GM23338 (cell line): ENCODE measurements at regions not wholly inside any gene's neighbourhood (a gene's known extent, or its start where the extent isn't known, plus 50 kb on each side); places are given as distances from the start of the nearest gene placed in this dataset.

Experiments used
- ATAC-seq: fragments of 200-7000 bp; cut with Tn5 transposase; 3 replicates; pipeline ENCODE4 v1.9.1; 2020
- DNase-seq: peaks from one replicate; pipeline ENCODE4 v3.0.0-alpha.2; 2015; ENCODE audit warnings: low spot score
- H2AFZ ChIP-seq: fragments of 200-600 bp; sonication (generic); 2 replicates; pipeline ENCODE4 v1.8.0; 2016; ENCODE audit warnings: antibody characterized with exemption, mild to moderate bottlenecking, moderate library complexity
- H3F3A ChIP-seq: fragments of 200-600 bp; sonication (generic); replicated peaks from 2 replicates; pipeline ENCODE4 v1.8.0; 2017; ENCODE audit warnings: antibody characterized with exemption, mixed run types, low read depth
- H3K27ac ChIP-seq: fragments of 200-600 bp; sonication (generic); 2 replicates; pipeline ENCODE4 v1.6.1; 2016; ENCODE audit warnings: low read depth
- H3K27me3 ChIP-seq: fragments of 200-600 bp; sonication (generic); 2 replicates; pipeline ENCODE4 v1.8.0; 2016; ENCODE audit warnings: mild to moderate bottlenecking, mixed run types, moderate library complexity; ENCODE audit not compliant: insufficient read depth
- H3K36me3 ChIP-seq: fragments of 200-600 bp; sonication (generic); 2 replicates; pipeline ENCODE4 v1.8.0; 2016; ENCODE audit warnings: mild to moderate bottlenecking; ENCODE audit not compliant: insufficient read depth
- H3K4me1 ChIP-seq: fragments of 200-600 bp; sonication (generic); 2 replicates; pipeline ENCODE4 v1.8.0; 2016; ENCODE audit warnings: mild to moderate bottlenecking, moderate library complexity; ENCODE audit not compliant: insufficient read depth
- H3K4me2 ChIP-seq: fragments of 200-600 bp; sonication (generic); 2 replicates; pipeline ENCODE4 v1.7.1; 2017; ENCODE audit warnings: mixed run types
- H3K4me3 ChIP-seq: fragments of 200-600 bp; sonication (generic); 2 replicates; pipeline ENCODE4 v1.6.1; 2016; ENCODE audit warnings: mixed run types
- H3K79me2 ChIP-seq: fragments of 200-600 bp; sonication (generic); replicated peaks from 2 replicates; pipeline ENCODE4 v1.8.0; 2017; ENCODE audit warnings: mild to moderate bottlenecking; ENCODE audit not compliant: insufficient read depth
- H3K9me2 ChIP-seq: fragments of 200-600 bp; sonication (generic); 2 replicates; pipeline ENCODE4 v1.8.0; 2017; ENCODE audit not compliant: insufficient read depth
- H4K20me1 ChIP-seq: fragments of 200-600 bp; sonication (generic); replicated peaks from 2 replicates; pipeline ENCODE4 v1.8.0; 2017; ENCODE audit warnings: mild to moderate bottlenecking; ENCODE audit not compliant: insufficient read depth
- H3K27ac Mint-ChIP-seq: 2 replicates; pipeline ENCODE4 v1.8.0; 2020; ENCODE audit warnings: inconsistent platforms, mild to moderate bottlenecking, moderate library complexity, mixed read lengths
- H3K27me3 Mint-ChIP-seq: 3 replicates; pipeline ENCODE4 v1.8.0; 2022; ENCODE audit warnings: low read depth, mild to moderate bottlenecking, moderate library complexity, mixed read lengths, inconsistent platforms; ENCODE audit not compliant: insufficient read depth, poor library complexity
- H3K36me3 Mint-ChIP-seq: 3 replicates; pipeline ENCODE4 v1.8.0; 2021; ENCODE audit warnings: low read depth, mild to moderate bottlenecking, inconsistent platforms, moderate library complexity, mixed read lengths
- H3K4me1 Mint-ChIP-seq: 3 replicates; pipeline ENCODE4 v1.8.0; 2020; ENCODE audit warnings: mild to moderate bottlenecking, inconsistent platforms, mixed read lengths
- H3K4me3 Mint-ChIP-seq: 3 replicates; pipeline ENCODE4 v1.8.0; 2021; ENCODE audit warnings: moderate library complexity, mild to moderate bottlenecking, inconsistent platforms, mixed read lengths
- H3K9me3 Mint-ChIP-seq: 3 replicates; pipeline ENCODE4 v1.8.0; 2020; ENCODE audit warnings: moderate library complexity, mild to moderate bottlenecking, inconsistent platforms, mixed read lengths
- CREB1 ChIP-seq: fragments of 250-450 bp; sonication (Bioruptor Pico); IDR thresholded peaks from 2 replicates; pipeline ENCODE4 v1.5.0; 2020; ENCODE audit warnings: low read depth, mild to moderate bottlenecking, moderate library complexity
- EZH2 ChIP-seq: fragments of 200-600 bp; sonication (generic); IDR thresholded peaks from one replicate; pipeline ENCODE4 v1.8.0; 2017; ENCODE audit warnings: antibody characterized with exemption, mild to moderate bottlenecking, low read depth; ENCODE audit not compliant: unreplicated experiment
- EZH2phosphoT487 ChIP-seq: fragments of 200-600 bp; sonication (generic); IDR thresholded peaks from one replicate; pipeline ENCODE4 v1.8.1; 2018; ENCODE audit warnings: antibody characterized with exemption; ENCODE audit not compliant: unreplicated experiment
- JUNB ChIP-seq: IDR thresholded peaks from one replicate; pipeline ENCODE4 v1.6.1; 2016; ENCODE audit warnings: antibody characterized with exemption; ENCODE audit not compliant: unreplicated experiment
- NANOG ChIP-seq: IDR thresholded peaks from 2 replicates; pipeline ENCODE4 v1.6.1; 2016; ENCODE audit warnings: antibody characterized with exemption, borderline replicate concordance
- POLR2AphosphoS5 ChIP-seq: IDR thresholded peaks from 2 replicates; pipeline ENCODE4 v1.6.1; 2016; ENCODE audit warnings: antibody characterized with exemption, low read depth
- STAT1 ChIP-seq: IDR thresholded peaks from one replicate; pipeline ENCODE4 v1.6.1; 2016; ENCODE audit warnings: antibody characterized with exemption; ENCODE audit not compliant: unreplicated experiment
- ZNF331 ChIP-seq: fragments of 250-450 bp; sonication (Bioruptor Pico); IDR thresholded peaks from 2 replicates; pipeline ENCODE4 v1.5.0; 2020; ENCODE audit warnings: low read depth, mild to moderate bottlenecking, moderate library complexity
- TF ChIP-seq, protein P1 (sequence below): fragments of 250-450 bp; sonication (Bioruptor Pico); IDR thresholded peaks from 2 replicates; pipeline ENCODE4 v1.5.0; 2020; ENCODE audit warnings: mild to moderate bottlenecking, moderate library complexity
- TF ChIP-seq, protein P2 (sequence below): IDR thresholded peaks from 2 replicates; pipeline ENCODE4 v1.6.1; 2016; ENCODE audit warnings: antibody characterized with exemption

DNA sequence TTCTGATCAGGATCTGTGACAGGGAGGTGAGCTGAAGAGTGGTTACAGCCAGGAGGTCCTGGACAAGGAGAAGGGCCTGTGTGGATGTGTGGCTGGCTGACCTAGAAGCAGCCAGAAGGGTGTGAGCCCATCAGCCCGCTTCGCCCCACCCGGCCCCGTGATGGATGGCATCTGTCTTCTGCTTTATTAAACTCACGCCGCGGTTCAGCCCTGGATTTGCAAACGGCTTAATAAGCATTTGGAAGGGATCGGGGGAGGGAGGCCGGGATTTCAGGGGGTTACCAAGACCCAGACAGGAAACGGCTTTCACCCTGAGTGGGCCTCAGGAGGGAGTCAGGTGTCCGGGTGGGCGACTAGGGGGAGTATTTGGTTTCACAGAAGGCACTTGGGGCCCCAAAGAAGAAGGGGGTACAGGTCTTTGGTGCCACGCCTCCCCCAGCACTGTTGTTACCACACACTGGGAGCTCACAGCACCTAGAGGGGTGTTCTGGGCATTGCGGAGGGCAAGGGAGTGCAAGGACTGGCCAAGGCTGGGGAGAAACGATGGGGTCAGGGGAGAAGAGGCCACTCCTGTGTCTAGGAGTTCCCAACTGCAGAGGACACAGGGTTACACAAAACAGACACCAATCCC is 53.8 kb upstream of the FOXP4 start:
- Histone ChIP-seq H3K4me1 (peaks cover 60% of the 10 kb centered on the region), H4K20me1 (no peaks in the 10 kb centered on the region), H3K36me3 (no peaks in the 10 kb centered on the region), H3K27ac (no peak overlapping the region), H3F3A (0 out of 2 replicates have a peak, but pooled peaks cover 8% of the 10 kb centered on the region), H2AFZ (peak overlapping the region; percentile 63), H3K79me2 (no peaks in the 10 kb centered on the region), H3K4me2 (peak overlapping the region; percentile 74), H3K27me3 (peaks cover 73% of the 10 kb centered on the region), H3K4me3 (peak overlapping the region; percentile 30; the same call in 1 of the 2 replicates), H3K9me2 (no peaks in the 10 kb centered on the region)
- no peaks in the 10 kb centered on the region for H3K9me3 Mint-ChIP-seq
- H3K36me3 Mint-ChIP-seq: no peaks in the 10 kb centered on the region
- DNase-seq (peak; percentile 47), ATAC-seq (no peak)
- TF ChIP-seq NANOG: no peak
- no peak for TF ChIP-seq CREB1 (CRISPR knock-in tag)
- no peak for TF ChIP-seq EZH2phosphoT487
- peaks cover 40% of the 10 kb centered on the region for H3K27me3 Mint-ChIP-seq
- H3K27ac Mint-ChIP-seq: no peak overlapping the region
- peaks cover 60% of the 10 kb centered on the region for H3K4me1 Mint-ChIP-seq
- peak overlapping the region; percentile 34; the same call in 2 of the 3 replicates for H3K4me3 Mint-ChIP-seq

DNA sequence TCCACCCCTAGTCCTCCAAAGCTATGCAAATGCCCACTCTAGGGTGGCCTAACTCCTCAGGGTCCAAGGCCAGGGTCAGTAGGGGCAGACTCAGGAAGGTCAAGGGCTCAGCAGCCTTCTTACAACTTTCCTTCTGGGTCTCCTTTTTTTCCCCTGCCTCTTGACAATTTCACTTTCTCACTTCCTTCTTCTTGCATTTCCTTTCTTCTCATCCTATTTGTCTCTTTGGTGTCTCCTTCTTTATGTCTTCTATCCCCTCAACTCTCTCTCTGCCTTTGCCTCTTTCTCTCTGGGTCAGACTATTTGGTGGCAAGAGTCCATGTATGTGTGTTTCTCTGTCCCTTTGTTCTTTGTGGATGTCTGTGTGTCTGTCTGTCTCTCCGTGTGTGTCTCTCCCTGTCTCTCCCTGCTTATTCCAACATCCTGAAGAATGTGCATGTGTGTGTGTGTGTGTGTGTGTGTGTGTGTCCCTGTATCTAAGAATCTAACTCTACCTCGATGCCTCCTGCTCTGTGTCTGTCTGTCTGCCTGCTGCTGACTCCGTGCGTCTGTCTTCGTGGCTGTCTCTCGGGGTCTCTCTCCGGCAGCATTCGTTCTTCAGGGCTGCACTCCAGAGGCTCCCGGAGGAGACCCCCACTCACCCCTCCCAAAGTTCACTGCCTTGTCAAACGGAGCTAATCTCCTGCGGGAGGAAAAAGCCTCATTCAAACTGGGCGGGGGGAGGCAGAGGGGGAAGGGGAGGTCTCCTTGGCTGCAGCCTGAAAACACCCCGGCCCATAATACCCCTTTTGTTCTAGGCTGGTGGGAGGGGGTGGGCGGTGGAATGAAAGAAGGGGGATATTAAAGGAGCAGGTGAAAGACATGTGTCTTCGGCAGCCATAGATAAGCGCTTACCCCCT is 51.7 kb upstream of the FOXP4 start:
- DNase-seq (peak; percentile 31), ATAC-seq (peak; percentile 71)
- Histone ChIP-seq H3K27me3 (peaks cover 89% of the 10 kb centered on the region), H2AFZ (no peak overlapping the region), H3K9me2 (no peaks in the 10 kb centered on the region), H3K27ac (no peak overlapping the region), H3K36me3 (no peaks in the 10 kb centered on the region), H3K4me1 (peaks cover 43% of the 10 kb centered on the region), H4K20me1 (no peaks in the 10 kb centered on the region), H3K4me2 (peak overlapping the region; percentile 74), H3K79me2 (no peaks in the 10 kb centered on the region), H3F3A (0 out of 2 replicates have a peak, but pooled peaks cover 2% of the 10 kb centered on the region), H3K4me3 (peak overlapping the region; percentile 44; the same call in 1 of the 2 replicates)
- H3K9me3 Mint-ChIP-seq: no peaks in the 10 kb centered on the region
- peaks cover 42% of the 10 kb centered on the region for H3K4me1 Mint-ChIP-seq
- no peak overlapping the region for H3K27ac Mint-ChIP-seq
- H3K36me3 Mint-ChIP-seq: no peaks in the 10 kb centered on the region
- H3K27me3 Mint-ChIP-seq: peaks cover 37% of the 10 kb centered on the region
- peak overlapping the region; percentile 3; the same call in 2 of the 3 replicates for H3K4me3 Mint-ChIP-seq
- TF ChIP-seq STAT1: no peak
- no peak for TF ChIP-seq JUNB
- TF ChIP-seq, protein P1, sequence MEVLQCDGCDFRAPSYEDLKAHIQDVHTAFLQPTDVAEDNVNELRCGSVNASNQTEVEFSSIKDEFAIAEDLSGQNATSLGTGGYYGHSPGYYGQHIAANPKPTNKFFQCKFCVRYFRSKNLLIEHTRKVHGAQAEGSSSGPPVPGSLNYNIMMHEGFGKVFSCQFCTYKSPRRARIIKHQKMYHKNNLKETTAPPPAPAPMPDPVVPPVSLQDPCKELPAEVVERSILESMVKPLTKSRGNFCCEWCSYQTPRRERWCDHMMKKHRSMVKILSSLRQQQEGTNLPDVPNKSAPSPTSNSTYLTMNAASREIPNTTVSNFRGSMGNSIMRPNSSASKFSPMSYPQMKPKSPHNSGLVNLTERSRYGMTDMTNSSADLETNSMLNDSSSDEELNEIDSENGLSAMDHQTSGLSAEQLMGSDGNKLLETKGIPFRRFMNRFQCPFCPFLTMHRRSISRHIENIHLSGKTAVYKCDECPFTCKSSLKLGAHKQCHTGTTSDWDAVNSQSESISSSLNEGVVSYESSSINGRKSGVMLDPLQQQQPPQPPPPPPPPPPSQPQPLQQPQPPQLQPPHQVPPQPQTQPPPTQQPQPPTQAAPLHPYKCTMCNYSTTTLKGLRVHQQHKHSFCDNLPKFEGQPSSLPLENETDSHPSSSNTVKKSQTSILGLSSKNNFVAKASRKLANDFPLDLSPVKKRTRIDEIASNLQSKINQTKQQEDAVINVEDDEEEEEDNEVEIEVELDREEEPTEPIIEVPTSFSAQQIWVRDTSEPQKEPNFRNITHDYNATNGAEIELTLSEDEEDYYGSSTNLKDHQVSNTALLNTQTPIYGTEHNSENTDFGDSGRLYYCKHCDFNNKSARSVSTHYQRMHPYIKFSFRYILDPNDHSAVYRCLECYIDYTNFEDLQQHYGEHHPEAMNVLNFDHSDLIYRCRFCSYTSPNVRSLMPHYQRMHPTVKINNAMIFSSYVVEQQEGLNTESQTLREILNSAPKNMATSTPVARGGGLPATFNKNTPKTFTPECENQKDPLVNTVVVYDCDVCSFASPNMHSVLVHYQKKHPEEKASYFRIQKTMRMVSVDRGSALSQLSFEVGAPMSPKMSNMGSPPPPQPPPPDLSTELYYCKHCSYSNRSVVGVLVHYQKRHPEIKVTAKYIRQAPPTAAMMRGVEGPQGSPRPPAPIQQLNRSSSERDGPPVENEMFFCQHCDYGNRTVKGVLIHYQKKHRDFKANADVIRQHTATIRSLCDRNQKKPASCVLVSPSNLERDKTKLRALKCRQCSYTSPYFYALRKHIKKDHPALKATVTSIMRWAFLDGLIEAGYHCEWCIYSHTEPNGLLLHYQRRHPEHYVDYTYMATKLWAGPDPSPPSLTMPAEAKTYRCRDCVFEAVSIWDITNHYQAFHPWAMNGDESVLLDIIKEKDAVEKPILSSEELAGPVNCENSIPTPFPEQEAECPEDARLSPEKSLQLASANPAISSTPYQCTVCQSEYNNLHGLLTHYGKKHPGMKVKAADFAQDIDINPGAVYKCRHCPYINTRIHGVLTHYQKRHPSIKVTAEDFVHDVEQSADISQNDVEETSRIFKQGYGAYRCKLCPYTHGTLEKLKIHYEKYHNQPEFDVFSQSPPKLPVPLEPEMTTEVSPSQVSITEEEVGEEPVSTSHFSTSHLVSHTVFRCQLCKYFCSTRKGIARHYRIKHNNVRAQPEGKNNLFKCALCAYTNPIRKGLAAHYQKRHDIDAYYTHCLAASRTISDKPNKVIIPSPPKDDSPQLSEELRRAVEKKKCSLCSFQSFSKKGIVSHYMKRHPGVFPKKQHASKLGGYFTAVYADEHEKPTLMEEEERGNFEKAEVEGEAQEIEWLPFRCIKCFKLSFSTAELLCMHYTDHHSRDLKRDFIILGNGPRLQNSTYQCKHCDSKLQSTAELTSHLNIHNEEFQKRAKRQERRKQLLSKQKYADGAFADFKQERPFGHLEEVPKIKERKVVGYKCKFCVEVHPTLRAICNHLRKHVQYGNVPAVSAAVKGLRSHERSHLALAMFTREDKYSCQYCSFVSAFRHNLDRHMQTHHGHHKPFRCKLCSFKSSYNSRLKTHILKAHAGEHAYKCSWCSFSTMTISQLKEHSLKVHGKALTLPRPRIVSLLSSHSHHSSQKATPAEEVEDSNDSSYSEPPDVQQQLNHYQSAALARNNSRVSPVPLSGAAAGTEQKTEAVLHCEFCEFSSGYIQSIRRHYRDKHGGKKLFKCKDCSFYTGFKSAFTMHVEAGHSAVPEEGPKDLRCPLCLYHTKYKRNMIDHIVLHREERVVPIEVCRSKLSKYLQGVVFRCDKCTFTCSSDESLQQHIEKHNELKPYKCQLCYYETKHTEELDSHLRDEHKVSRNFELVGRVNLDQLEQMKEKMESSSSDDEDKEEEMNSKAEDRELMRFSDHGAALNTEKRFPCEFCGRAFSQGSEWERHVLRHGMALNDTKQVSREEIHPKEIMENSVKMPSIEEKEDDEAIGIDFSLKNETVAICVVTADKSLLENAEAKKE (CRISPR knock-in tag): no peak
- no peak for TF ChIP-seq EZH2phosphoT487
- no peak for TF ChIP-seq EZH2
- no peak for TF ChIP-seq CREB1 (CRISPR knock-in tag)
- TF ChIP-seq ZNF331 (CRISPR knock-in tag): no peak
- TF ChIP-seq, protein P2, sequence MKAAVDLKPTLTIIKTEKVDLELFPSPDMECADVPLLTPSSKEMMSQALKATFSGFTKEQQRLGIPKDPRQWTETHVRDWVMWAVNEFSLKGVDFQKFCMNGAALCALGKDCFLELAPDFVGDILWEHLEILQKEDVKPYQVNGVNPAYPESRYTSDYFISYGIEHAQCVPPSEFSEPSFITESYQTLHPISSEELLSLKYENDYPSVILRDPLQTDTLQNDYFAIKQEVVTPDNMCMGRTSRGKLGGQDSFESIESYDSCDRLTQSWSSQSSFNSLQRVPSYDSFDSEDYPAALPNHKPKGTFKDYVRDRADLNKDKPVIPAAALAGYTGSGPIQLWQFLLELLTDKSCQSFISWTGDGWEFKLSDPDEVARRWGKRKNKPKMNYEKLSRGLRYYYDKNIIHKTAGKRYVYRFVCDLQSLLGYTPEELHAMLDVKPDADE: no peak
- TF ChIP-seq NANOG: no peak
- no peak for TF ChIP-seq POLR2AphosphoS5
